IMR-90 (cell line): ENCODE measurements at regions not wholly inside any gene's neighbourhood (a gene's known extent, or its start where the extent isn't known, plus 50 kb on each side); places are given as distances from the start of the nearest gene placed in this dataset.

Source experiments
- ATAC-seq: fragments of 200-7000 bp; cut with Tn5 transposase; 2 replicates; pipeline ENCODE4 v1.9.1; 2020; ENCODE audit warnings: low read depth, mild to moderate bottlenecking, moderate library complexity
- BruUV-seq: library from RNA; stranded (reverse); fragments of 400-500 nt; replicated peaks from 2 replicates; lab custom pipeline; 2021; lab: Mats Ljungman, UMichigan
- CTCF ChIA-PET: fragments of 300-600 bp; formaldehyde crosslinking; extraction: SDS; loops from one replicate; lab custom pipeline; 2021; ENCODE audit warnings: antibody characterized with exemption; lab: Yijun Ruan, JAX
- POLR2A ChIA-PET: fragments of 300-600 bp; sonication (Branson Sonifier 250); formaldehyde crosslinking; loops from one replicate; lab custom pipeline; 2022; ENCODE audit warnings: antibody characterized with exemption; ENCODE audit not compliant: unreplicated experiment; lab: Charles Lee
- DNase-seq: peaks from one replicate; pipeline ENCODE4 v3.0.0; 2013
- H2AFZ ChIP-seq: replicated peaks from 2 replicates; pipeline ENCODE3; 2013; ENCODE audit warnings: low read length, mild to moderate bottlenecking; ENCODE audit not compliant: poor library complexity
- H2AK5ac ChIP-seq: 2 replicates; pipeline ENCODE4 v1.6.1; 2013; ENCODE audit warnings: low read depth, low read length, inconsistent platforms
- H2AK9ac ChIP-seq: replicated peaks from 2 replicates; pipeline ENCODE3; 2013; ENCODE audit warnings: mild to moderate bottlenecking, low read depth, low read length, moderate library complexity; ENCODE audit not compliant: poor library complexity
- H2BK120ac ChIP-seq: 2 replicates; pipeline ENCODE4 v1.6.1; 2013; ENCODE audit warnings: low read depth, low read length, inconsistent platforms
- H2BK15ac ChIP-seq: 3 replicates; pipeline ENCODE4 v1.6.1; 2013; ENCODE audit warnings: low read depth, low read length, inconsistent platforms
- H2BK20ac ChIP-seq: 2 replicates; pipeline ENCODE4 v1.6.1; 2013; ENCODE audit warnings: low read depth, mild to moderate bottlenecking, inconsistent platforms, low read length, moderate library complexity
- H2BK5ac ChIP-seq: 2 replicates; pipeline ENCODE4 v1.6.1; 2013; ENCODE audit warnings: mild to moderate bottlenecking, low read depth, low read length, inconsistent platforms; ENCODE audit not compliant: poor library complexity, severe bottlenecking
- H3K14ac ChIP-seq: replicated peaks from 2 replicates; pipeline ENCODE4 v1.6.1; 2013; ENCODE audit warnings: low read depth, low read length, inconsistent platforms
- H3K18ac ChIP-seq: 2 replicates; pipeline ENCODE4 v1.6.1; 2013; ENCODE audit warnings: low read depth, low read length, control low read depth
- H3K23ac ChIP-seq: 2 replicates; pipeline ENCODE4 v1.6.1; 2013; ENCODE audit warnings: low read depth, low read length, inconsistent platforms
- H3K27ac ChIP-seq: 2 replicates; pipeline ENCODE4 v1.5.1; 2013; ENCODE audit warnings: mild to moderate bottlenecking, control low read depth, low read length; ENCODE audit not compliant: insufficient read depth
- H3K27me3 ChIP-seq: 2 replicates; pipeline ENCODE4 v1.6.1; 2013; ENCODE audit warnings: low read length; ENCODE audit not compliant: control insufficient read depth, insufficient read depth
- H3K36me3 ChIP-seq: 2 replicates; pipeline ENCODE4 v1.6.1; 2013; ENCODE audit warnings: low read length, mixed read lengths; ENCODE audit not compliant: control insufficient read depth, insufficient read depth
- H3K4ac ChIP-seq: 2 replicates; pipeline ENCODE4 v1.6.1; 2013; ENCODE audit warnings: low read depth, low read length, inconsistent platforms
- H3K4me1 ChIP-seq: 2 replicates; pipeline ENCODE4 v1.6.1; 2013; ENCODE audit warnings: low read length, mixed read lengths; ENCODE audit not compliant: control insufficient read depth, insufficient read depth
- H3K4me2 ChIP-seq: 2 replicates; pipeline ENCODE4 v1.6.1; 2013; ENCODE audit warnings: low read depth, mild to moderate bottlenecking, control low read depth, low read length, moderate library complexity
- H3K4me3 ChIP-seq: 2 replicates; pipeline ENCODE4 v1.5.1; 2013; ENCODE audit warnings: low read depth, mild to moderate bottlenecking, control low read depth, low read length, moderate library complexity; ENCODE audit not compliant: insufficient read depth
- H3K56ac ChIP-seq: 2 replicates; pipeline ENCODE4 v1.6.1; 2013; ENCODE audit warnings: low read length, inconsistent platforms; ENCODE audit not compliant: insufficient read depth; ENCODE audit errors: extremely low read depth
- H3K79me1 ChIP-seq, 2 experiments: 2 replicates each; pipeline ENCODE4 v1.6.1; 2013; ENCODE audit warnings: low read length in 2 of 2, inconsistent platforms in 1 of 2, low read depth in 1 of 2
- H3K9ac ChIP-seq: 2 replicates; pipeline ENCODE4 v1.6.1; 2013; ENCODE audit warnings: low read depth, low read length, control low read depth
- H3K9me1 ChIP-seq: 2 replicates; pipeline ENCODE4 v1.6.1; 2013; ENCODE audit warnings: low read length, inconsistent platforms; ENCODE audit not compliant: insufficient read depth
- H3K9me3 ChIP-seq: 2 replicates; pipeline ENCODE4 v1.6.1; 2013; ENCODE audit warnings: low read length; ENCODE audit not compliant: control insufficient read depth, insufficient read depth
- H4K20me1 ChIP-seq: 2 replicates; pipeline ENCODE4 v1.6.1; 2013; ENCODE audit warnings: low read length, inconsistent platforms; ENCODE audit not compliant: insufficient read depth
- H4K5ac ChIP-seq: 2 replicates; pipeline ENCODE4 v1.6.1; 2013; ENCODE audit warnings: mild to moderate bottlenecking, low read depth, low read length, control low read depth
- H4K8ac ChIP-seq, 2 experiments: 2 replicates each; pipeline ENCODE4 v1.6.1; 2013; ENCODE audit warnings: low read depth in 2 of 2, low read length in 2 of 2, control low read depth in 1 of 2, inconsistent platforms in 1 of 2
- H4K91ac ChIP-seq: 2 replicates; pipeline ENCODE4 v1.6.1; 2013; ENCODE audit warnings: low read depth, low read length, inconsistent platforms; ENCODE audit not compliant: insufficient read depth
- ELK1 ChIP-seq: fragments of 150-350 bp; IDR thresholded peaks from 2 replicates; pipeline ENCODE4 v1.6.1; 2016; ENCODE audit warnings: low read depth, mild to moderate bottlenecking, low read length, moderate library complexity, borderline replicate concordance
- MAFK ChIP-seq: IDR thresholded peaks from 2 replicates; pipeline ENCODE4 v1.6.1; 2012; ENCODE audit warnings: low read depth, low read length, improper control_type of control experiment
- MXI1 ChIP-seq: IDR thresholded peaks from 2 replicates; pipeline ENCODE4 v1.6.1; 2012; ENCODE audit warnings: low read depth, mild to moderate bottlenecking, low read length, moderate library complexity, borderline replicate concordance
- POLR2A ChIP-seq: IDR thresholded peaks from 2 replicates; pipeline ENCODE4 v1.6.1; 2012; ENCODE audit warnings: mild to moderate bottlenecking, low read depth, low read length
- RAD21 ChIP-seq: IDR thresholded peaks from 2 replicates; pipeline ENCODE4 v1.6.1; 2012; ENCODE audit warnings: low read length, improper control_type of control experiment
- WGBS, 2 experiments: methylation state at CpG; one replicate each; pipeline versions ENCODE4 v1.1.5 to v1.1.7; 2013; ENCODE audit warnings: missing lambda C conversion rate in 2 of 2; ENCODE audit not compliant: insufficient read length in 1 of 2; ENCODE audit errors: extremely low coverage in 2 of 2; 5-methylcytosine and 5-hydroxymethylcytosine counted together
- dilution Hi-C: fragments of 300-500 bp; cut with HindIII; formaldehyde crosslinking; loops from one replicate; pipeline ENCODE4 v1.14.3; 2018; ENCODE audit warnings: low sequenced_read_pairs; ENCODE audit not compliant: unreplicated experiment
- in situ Hi-C: fragments of 300-500 bp; cut with MboI; formaldehyde crosslinking; loops from 3 replicates; pipeline ENCODE4 v1.14.3; 2019; ENCODE audit warnings: low sequenced_read_pairs, inconsistent platforms, mixed read lengths
- intact Hi-C: fragments of 100-400 bp; cut with micrococcal nuclease; formaldehyde crosslinking; loops from 2 replicates; pipeline ENCODE4 v1.10.0; 2022

DNA sequence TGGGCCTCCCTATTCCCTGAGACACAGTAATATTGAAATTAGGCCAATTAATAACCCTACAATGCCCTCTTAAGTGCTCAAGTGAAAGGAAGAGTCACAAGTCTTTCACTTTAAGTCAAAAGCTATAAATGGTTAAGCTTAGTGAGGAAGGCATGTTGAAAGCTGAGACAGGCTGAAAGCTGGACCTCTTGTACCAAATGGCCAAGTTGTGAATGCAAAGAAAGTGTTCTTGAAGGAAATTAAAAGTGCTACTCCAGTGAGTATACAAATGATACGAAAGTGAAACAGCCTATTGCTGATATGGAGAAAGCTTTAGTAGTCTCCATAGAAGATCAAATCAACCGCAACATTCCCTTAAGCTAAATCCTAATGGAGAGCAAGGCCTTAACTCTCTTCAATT lies 140.8 kb downstream of the PTCSC3 start:
- H3K79me1 ChIP-seq: no peaks in the 10 kb centered on the region
- no CpG with 5 or more reads among the region's 2 CpGs for WGBS, 2 experiments
- H2AK5ac ChIP-seq: no peak overlapping the region
- H3K18ac ChIP-seq: no peak overlapping the region
- no peak overlapping the region for H2BK5ac ChIP-seq
- no peaks in the 10 kb centered on the region for H3K27me3 ChIP-seq
- no peak overlapping the region for H2BK15ac ChIP-seq
- H2BK120ac ChIP-seq: no peak overlapping the region
- H3K56ac ChIP-seq: no peak overlapping the region
- intact Hi-C loops (no loop called here), in situ Hi-C loops (no loop called here), dilution Hi-C loops (no loop called here)
- no peak for ATAC-seq
- H3K4me2 ChIP-seq: no peak overlapping the region
- no peaks in the 10 kb centered on the region for H3K9me3 ChIP-seq
- H3K9ac ChIP-seq: no peak overlapping the region
- H4K5ac ChIP-seq: no peak overlapping the region
- H2AK9ac ChIP-seq: no peak overlapping the region
- H3K27ac ChIP-seq: no peak overlapping the region
- no peak for TF ChIP-seq MXI1
- no peak for TF ChIP-seq ELK1
- TF ChIP-seq RAD21: no peak
- no peak for TF ChIP-seq POLR2A
- no peak for TF ChIP-seq MAFK
- H2AFZ ChIP-seq: no peak overlapping the region
- H4K91ac ChIP-seq: no peak overlapping the region
- CTCF ChIA-PET: no interaction called here
- no peaks in the 10 kb centered on the region for H3K4me1 ChIP-seq
- no peak for DNase-seq
- no peak overlapping the region for H3K4me3 ChIP-seq
- POLR2A ChIA-PET: no interaction called here
- H3K23ac ChIP-seq: no peak overlapping the region
- no peak overlapping the region for H4K8ac ChIP-seq
- BruUV-seq: no TSS peak
- H3K36me3 ChIP-seq: no peaks in the 10 kb centered on the region
- H4K20me1 ChIP-seq: no peaks in the 10 kb centered on the region
- no peak overlapping the region for H3K14ac ChIP-seq
- no peak overlapping the region for H2BK20ac ChIP-seq
- H3K9me1 ChIP-seq: no peaks in the 10 kb centered on the region
- no peak overlapping the region for H3K4ac ChIP-seq
